ENCODE measurements at regions not wholly inside any gene's neighbourhood (a gene's known extent, or its start where the extent isn't known, plus 50 kb on each side); places are given as distances from the start of the nearest gene placed in this dataset.

GRCh38 chr11:97961431-97961830, 1059.3 kb upstream of the CNTN5 start:
- TF ChIP-seq EZH2phosphoT487 (IDR thresholded peaks at IDR 0.05; ENCODE audit: borderline replicate concordance, low read length) (no peak), CTCF (IDR thresholded peaks at IDR 0.05; ENCODE audit: low read depth, low read length, poor library complexity, severe bottlenecking) (no peak)
- Histone ChIP-seq H4K20me1 (ENCODE audit: control insufficient read depth, insufficient read depth, low read depth, low read length) (no peaks in the 10 kb centered on the region), H3K36me3 (ENCODE audit: control insufficient read depth, low read length) (no peaks in the 10 kb centered on the region), H3K27ac (ENCODE audit: low read depth, low read length) (no peak overlapping the region), H3K4me1 (ENCODE audit: control insufficient read depth, low read length) (no peaks in the 10 kb centered on the region), H3K4me3 (ENCODE audit: low read length) (no peak overlapping the region), H3K27me3 (ENCODE audit: control insufficient read depth, low read length) (no peaks in the 10 kb centered on the region), H3F3A (ENCODE audit: control insufficient read depth, insufficient read depth) (no peaks in the 10 kb centered on the region), H3K79me2 (ENCODE audit: control insufficient read depth, low read length) (no peaks in the 10 kb centered on the region), H3K4me2 (ENCODE audit: low read length) (no peak overlapping the region), H3K9me2 (replicated peaks; ENCODE audit: control insufficient read depth, low read length) (no peaks in the 10 kb centered on the region), H3K9me3 (ENCODE audit: control insufficient read depth, insufficient read depth, low read length) (no peaks in the 10 kb centered on the region)

- H3K9me3 ChIP-seq (ENCODE audit: control insufficient read depth, insufficient read depth, low read length), result no peaks in the 10 kb centered on the region
- no peak overlapping the region for H3K4me3 ChIP-seq (ENCODE audit: low read length)
- no peaks in the 10 kb centered on the region for H3K36me3 ChIP-seq (ENCODE audit: control insufficient read depth, low read length)
- H3K4me2 ChIP-seq (ENCODE audit: low read length), result no peak overlapping the region
- H3K27me3 ChIP-seq (ENCODE audit: control insufficient read depth, low read length), result no peaks in the 10 kb centered on the region
- H4K20me1 ChIP-seq (ENCODE audit: control insufficient read depth, insufficient read depth, low read depth, low read length), result no peaks in the 10 kb centered on the region
- H3F3A ChIP-seq (ENCODE audit: control insufficient read depth, insufficient read depth), result no peaks in the 10 kb centered on the region
- H3K9me2 ChIP-seq (replicated peaks; ENCODE audit: control insufficient read depth, low read length), result no peaks in the 10 kb centered on the region
- H3K4me1 ChIP-seq (ENCODE audit: control insufficient read depth, low read length), result no peaks in the 10 kb centered on the region
- TF ChIP-seq EZH2phosphoT487 (IDR thresholded peaks at IDR 0.05; ENCODE audit: borderline replicate concordance, low read length), result no peak
- TF ChIP-seq CTCF (IDR thresholded peaks at IDR 0.05; ENCODE audit: low read depth, low read length, poor library complexity, severe bottlenecking), result no peak
- H3K27ac ChIP-seq (ENCODE audit: low read depth, low read length), result no peak overlapping the region
- no peaks in the 10 kb centered on the region for H3K79me2 ChIP-seq (ENCODE audit: control insufficient read depth, low read length)
These were observed 1058.0 kb upstream of the CNTN5 start for GRCh38 chr11:97962758-97963157.

DNA sequence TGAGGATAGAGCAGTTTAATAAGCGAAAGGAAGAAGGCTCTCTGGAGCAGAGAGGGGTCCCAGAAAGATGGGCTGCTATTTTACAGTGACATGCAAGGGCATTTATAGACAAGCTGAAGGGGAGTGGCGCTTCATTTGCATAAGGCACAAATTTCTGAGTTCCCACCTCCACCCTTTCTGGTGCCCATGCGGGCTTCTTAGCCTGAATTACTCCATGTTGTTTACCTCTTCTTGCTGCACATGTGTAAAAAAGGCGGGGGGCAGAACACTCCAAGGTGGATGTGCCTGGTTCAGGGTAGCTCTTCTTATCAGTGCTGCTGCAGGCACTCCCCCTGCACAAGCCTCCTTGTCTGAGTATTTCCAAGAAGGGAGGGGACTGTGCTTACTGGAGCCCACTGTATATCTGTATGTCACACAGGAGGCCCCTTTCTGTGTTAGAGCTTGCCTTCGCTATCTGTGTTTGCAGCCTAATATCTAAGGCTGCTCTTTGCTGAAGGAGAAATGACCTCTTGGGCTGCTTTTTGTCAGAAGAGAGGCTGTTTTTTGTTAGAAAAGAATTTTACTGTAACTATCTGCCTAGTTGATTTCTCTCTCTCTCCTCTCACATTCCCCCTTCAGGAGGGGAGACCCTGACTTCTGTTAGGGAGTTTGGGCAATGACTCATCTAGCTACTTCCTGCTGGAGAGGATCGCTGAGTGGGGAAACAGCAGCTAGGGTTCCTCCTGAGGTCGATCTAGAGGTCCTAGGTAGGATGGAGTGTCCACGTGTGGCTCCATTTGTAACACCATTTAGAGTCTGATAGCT, 1057.0 kb upstream of the CNTN5 start:
- Histone ChIP-seq H3K27me3 (ENCODE audit: control insufficient read depth, low read length) (no peaks in the 10 kb centered on the region), H4K20me1 (ENCODE audit: control insufficient read depth, insufficient read depth, low read depth, low read length) (no peaks in the 10 kb centered on the region), H3K9me3 (ENCODE audit: control insufficient read depth, insufficient read depth, low read length) (no peaks in the 10 kb centered on the region), H3K36me3 (ENCODE audit: control insufficient read depth, low read length) (no peaks in the 10 kb centered on the region), H3K4me1 (ENCODE audit: control insufficient read depth, low read length) (no peaks in the 10 kb centered on the region), H3F3A (ENCODE audit: control insufficient read depth, insufficient read depth) (no peaks in the 10 kb centered on the region), H3K9me2 (replicated peaks; ENCODE audit: control insufficient read depth, low read length) (no peaks in the 10 kb centered on the region), H3K27ac (ENCODE audit: low read depth, low read length) (no peak overlapping the region), H3K4me3 (ENCODE audit: low read length) (no peak overlapping the region), H3K4me2 (ENCODE audit: low read length) (no peak overlapping the region), H3K79me2 (ENCODE audit: control insufficient read depth, low read length) (no peaks in the 10 kb centered on the region)
- no peak for TF ChIP-seq CTCF (IDR thresholded peaks at IDR 0.05; ENCODE audit: low read depth, low read length, poor library complexity, severe bottlenecking)
- no peak for TF ChIP-seq EZH2phosphoT487 (IDR thresholded peaks at IDR 0.05; ENCODE audit: borderline replicate concordance, low read length)
